HG02885 (cell line): ENCODE measurements at regions not wholly inside any gene's neighbourhood (a gene's known extent, or its start where the extent isn't known, plus 50 kb on each side); places are given as distances from the start of the nearest gene placed in this dataset.
"Not testable (repeated sequence)": the region's sequence is repeated elsewhere in the genome, so short reads cannot be mapped to it uniquely, and the experiment has no call there.

Experiments used
- ATAC-seq: cut with Tn5 transposase; IDR thresholded peaks from one replicate; pipeline ENCODE4 v1.9.1; 2021; ENCODE audit warnings: mild to moderate bottlenecking; ENCODE audit not compliant: unreplicated experiment, poor library complexity

DNA sequence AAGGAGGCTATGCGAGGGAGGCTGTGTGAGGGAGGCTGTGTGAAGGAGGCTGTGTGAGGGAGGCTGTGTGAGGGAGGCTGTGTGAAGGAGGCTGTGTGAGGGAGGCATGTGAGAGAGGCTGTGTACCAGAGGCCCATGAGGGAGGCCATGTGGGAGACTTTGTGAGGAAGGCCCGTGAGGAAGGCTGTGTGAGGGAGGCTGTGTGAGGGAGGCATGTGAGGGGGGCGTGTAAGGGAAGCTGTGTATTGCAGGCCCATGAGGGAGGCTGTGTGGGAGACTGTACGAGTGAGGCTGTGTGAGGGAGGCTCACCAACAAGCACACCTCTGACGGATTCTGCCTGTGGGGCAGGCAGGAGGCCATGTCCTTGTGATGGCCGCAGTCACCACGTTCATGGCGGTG, 122.7 kb upstream of the RNF32 start:
- ATAC-seq: not testable (repeated sequence)

DNA sequence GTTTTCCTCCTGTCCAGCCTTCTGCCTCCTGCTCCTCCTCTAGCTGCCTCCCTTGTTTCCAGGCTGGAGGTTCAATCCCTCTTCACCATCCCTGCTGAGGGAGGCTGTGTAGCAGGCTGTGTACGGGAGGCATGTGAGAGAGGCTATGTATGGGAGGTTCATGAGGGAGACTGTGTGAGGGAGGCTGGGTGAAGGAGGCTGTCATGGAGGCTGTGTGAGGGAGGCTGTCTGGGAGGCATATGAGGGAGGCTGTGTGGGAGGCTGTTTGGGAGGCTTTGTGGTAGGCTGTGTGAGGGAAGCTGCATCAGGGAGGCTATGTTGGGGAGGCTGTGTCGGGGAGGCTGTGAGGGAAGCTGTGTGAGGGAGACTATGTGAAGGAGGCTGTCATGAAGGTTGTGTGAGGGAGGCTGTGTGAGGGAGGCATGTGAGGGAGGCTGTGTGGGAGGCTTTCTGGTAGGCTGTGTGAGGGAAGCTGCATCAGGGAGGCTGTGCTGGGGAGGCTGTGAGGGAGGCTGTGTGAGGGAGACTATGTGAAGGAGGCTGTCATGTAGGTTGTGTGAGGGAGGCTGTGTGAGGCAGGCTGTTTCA, 123.7 kb upstream of the RNF32 start:
- ATAC-seq: no peak

DNA sequence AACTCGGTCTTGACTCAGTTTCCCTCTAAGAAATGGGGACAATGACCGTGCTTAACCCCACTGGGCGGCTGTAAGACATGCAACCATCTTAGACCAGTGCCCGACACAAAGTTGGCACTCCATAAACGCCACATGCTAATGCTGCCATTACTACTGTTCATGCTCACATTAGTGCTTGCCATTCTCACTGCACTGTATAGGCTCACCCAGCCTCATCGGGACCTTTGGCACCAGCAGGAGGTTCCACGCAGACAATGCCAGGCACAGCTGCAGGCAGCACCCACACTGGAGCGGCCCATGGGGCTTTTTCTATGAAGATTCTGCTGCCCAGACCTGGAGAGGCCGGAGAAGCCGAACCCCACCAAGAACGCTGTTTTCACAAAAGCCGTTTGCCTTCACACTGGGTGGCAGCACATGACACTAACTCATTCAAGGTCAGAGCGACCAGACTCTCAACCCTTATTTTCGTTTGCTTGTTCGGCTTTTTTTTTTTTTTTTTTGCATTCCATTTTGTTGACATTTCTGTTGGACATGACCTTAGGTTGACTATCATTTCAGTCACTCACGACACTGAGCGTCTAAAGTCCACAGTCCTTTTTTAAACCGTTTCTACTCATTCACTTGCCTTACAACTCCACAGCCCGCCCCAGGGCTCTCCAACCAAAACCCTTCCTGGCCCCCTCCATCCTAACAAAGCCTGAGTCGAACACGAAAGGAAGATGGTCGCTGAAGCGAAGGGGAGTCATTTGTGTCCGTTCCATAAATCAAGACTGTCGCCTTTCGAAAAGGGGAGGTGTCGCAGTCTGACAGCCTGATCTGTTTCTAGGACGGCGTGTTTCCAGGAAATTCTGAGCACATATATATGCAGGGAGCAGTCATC, 124.4 kb upstream of the RNF32 start:
- no peak for ATAC-seq

DNA sequence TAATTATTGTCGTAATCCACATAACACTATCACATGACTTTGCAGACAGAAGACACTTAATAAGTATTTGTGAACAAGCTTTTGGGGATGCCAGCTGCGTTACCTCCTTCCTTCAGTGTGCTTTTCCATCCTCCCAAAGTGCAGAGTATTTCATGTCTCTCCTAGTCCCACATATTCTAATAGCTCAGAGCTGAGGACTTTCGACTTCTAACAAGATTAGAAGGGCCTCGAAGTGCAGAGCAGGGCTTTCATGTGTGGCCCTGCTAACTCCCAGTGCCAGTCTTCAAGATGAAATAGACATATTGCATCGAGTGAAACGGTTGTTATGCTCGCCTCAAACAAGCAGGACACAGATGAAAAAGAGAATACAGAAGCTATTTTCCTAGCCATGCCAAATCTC, 125.7 kb upstream of the RNF32 start:
- no peak for ATAC-seq

DNA sequence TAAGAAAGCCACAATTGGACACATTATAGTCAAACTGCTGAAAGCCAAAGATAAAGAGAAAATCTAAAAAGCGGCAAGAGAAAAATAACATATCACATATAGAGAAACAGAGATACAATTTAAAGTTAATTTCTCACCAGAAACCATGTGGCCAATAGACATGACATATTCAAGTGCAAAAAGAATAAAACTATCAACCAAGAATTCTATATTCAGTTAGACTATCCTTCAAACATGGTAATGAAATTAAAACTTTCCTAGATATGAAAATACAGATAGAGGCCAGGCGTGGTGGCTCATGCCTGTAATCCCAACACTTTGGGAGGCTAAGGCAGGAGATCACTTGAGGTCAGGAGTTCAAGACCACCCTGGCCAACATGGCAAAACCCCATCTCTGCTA, 129.1 kb upstream of the RNF32 start:
- ATAC-seq: no peak

DNA sequence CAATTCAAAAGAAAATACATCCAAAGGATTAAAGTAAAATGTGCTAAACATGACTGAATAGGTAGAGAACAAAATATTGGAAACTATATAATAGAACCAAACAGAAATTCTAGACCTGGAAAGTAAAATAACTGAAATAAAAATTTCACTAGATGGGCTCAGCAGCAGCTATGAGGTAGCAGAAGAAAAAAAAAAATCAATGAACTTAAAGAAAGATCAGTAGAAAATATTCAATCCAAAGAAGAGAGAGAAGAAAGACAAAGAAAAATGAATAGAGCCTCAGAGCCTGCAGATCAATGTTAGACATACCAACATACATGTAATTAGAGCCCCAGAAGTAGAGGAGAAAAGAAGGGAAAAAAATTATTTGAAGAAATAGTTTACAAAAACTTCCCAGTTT, 129.6 kb upstream of the RNF32 start:
- no peak for ATAC-seq

GRCh38 chr7:156509216-156509615, 131.4 kb upstream of the RNF32 start:
- no peak for ATAC-seq

GRCh38 chr7:156505876-156506275, 134.7 kb upstream of the RNF32 start:
- no peak for ATAC-seq

DNA sequence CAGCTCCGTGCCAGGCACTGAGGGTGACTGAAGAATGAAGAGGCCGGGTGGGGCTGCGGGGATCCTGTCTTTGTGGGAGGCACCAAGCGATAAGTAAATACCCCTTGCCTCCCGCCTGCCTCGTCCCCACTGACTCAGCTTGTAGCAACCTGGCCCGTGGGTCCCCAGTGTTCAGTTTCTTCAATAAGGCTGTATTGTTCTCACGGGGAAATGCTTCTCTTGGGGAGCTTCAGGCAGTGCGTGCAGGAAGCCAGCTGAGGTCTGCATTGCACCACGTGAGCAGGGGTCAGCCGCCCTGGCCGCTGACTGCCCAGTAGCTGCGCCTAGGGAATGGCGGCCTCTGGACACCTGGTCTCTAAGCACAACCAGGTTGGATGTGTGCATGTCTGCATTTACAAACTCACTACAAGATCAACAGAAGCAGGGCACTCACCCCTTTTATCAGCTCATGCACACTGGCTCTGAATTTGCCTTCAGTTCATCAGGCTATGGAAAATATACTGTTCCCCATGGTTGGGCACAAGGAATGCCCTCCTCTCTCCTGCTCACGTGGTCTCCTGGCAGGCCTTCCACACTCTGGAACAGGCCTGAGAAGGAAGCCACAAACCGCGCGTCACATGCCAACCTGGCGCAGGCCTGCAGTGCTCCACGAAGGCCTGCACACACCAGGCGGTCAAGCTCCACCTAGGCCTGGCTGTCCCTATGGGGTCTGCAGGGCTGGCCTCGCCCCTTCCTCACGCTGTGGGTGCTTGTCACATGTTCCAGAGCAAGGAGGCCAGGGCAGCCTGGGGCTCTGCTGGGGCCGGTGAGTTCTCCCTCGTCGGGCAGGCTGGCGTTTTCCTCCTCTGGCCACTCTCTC, 135.7 kb upstream of the RNF32 start:
- ATAC-seq: no peak

DNA sequence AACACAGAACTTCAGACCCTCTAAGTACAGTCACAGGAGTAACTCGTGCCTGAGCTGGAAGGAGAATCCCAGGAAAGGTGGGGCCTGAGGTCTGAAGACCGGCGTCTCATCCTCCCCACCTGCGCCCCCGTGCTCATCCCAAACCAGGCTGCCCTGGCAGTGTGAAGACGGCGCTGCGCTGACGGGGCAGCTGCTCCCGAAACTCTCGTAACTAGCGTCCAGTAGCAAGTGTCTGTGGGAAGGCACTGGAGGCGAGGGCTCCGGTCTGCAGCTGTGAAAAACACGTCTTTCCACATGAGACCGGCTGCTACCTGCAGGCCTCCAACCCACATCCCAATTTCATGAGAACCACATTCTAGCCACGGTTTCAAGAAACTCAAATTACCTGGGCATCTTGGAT, 136.6 kb upstream of the RNF32 start:
- no peak for ATAC-seq

GRCh38 chr7:156503196-156503595, 137.4 kb upstream of the RNF32 start:
- no peak for ATAC-seq

- ATAC-seq: not testable (repeated sequence)
Measured at GRCh38 chr7:156501815-156502214, 138.8 kb upstream of the RNF32 start.

DNA sequence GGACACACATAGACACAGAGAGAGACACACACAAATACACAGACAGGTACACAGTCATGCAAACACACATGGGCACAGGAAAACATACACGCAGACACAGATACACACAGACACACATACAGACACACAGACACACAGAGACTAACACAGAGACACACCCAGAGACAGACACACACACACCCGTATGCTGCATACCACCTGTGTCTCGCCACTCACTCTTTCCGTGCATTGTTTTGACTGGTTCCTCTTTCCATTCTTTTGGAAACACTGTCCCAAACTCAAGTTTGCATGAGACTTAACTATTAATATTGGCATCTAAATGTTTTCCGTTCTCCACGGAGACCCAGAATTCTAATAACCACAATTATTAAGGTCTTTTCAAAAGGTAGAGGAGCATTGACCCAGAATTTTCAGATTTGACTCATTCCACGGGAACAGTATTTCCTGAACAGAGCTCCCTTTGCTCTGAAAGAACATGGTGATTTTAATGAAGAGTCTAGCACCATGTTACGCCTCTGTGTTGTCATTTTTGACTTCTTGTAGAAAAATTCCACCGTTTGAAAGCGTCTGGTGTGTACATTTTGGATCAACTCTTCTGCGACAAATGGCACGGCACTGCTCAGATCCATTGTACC, 141.2 kb upstream of the RNF32 start:
- no peak for ATAC-seq

DNA sequence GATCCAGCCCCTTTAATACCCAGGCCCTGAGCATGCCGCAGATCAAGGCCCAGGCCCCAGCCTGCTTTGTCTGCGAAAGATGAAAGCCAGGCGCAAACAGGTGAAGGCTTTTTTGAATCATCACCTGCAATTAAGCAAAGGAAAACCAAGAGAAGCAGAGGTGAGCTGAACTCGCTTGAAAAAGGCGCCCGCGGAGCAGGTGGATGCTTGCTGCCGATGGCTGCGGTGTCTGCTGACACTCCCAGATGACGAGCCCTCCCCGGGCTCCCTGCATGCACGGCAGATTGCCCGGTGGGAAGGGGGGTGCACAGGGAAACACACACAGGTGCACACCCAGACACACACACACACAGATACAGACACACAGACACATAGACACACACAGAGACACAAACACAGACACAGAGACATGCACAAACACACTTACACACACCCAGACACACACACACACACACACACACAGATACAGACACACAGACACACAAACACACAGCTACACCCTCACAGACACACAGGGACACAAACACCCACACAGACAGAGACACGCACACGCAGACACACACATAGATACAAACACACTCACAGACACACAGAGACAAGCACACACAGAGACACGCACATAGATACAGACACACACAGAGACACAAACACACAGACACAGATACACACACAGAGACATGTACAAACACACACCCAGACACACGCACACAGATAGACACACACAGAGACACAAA, 142.6 kb upstream of the RNF32 start:
- no peak for ATAC-seq

GRCh38 chr7:156496865-156497264, 143.7 kb upstream of the RNF32 start:
- ATAC-seq: no peak

GRCh38 chr7:156496363-156496769, 144.2 kb upstream of the RNF32 start:
- ATAC-seq: no peak

GRCh38 chr7:156494960-156495359, 145.6 kb upstream of the RNF32 start:
- ATAC-seq: no peak

- ATAC-seq: no peak
Measured at GRCh38 chr7:156493942-156494341, 146.6 kb upstream of the RNF32 start.

GRCh38 chr7:156492170-156492569, 148.4 kb upstream of the RNF32 start:
- ATAC-seq: no peak

GRCh38 chr7:156491435-156491834, 149.1 kb upstream of the RNF32 start:
- ATAC-seq: no peak
